Psoas muscle (tissue), 7 donors: ENCODE measurements at regions not wholly inside any gene's neighbourhood (a gene's known extent, or its start where the extent isn't known, plus 50 kb on each side); places are given as distances from the start of the nearest gene placed in this dataset.

Experiments used
- ATAC-seq, 4 donors: fragments of 200-7000 bp; cut with Tn5 transposase; one replicate each; pipeline ENCODE4 v1.9.1; 2020; ENCODE audit warnings: moderate library complexity in 3 of 4, mild to moderate bottlenecking in 2 of 4
- DNase-seq, 2 donors: peaks; one replicate each; pipeline ENCODE4 v3.0.0-alpha.2; 2020
- H3K27ac ChIP-seq: fragments of 200-600 bp; one replicate; pipeline ENCODE4 v1.8.0; 2022
- H3K27me3 ChIP-seq, 3 donors: fragments of 200-600 bp in 1 of 3; one replicate each; pipeline versions ENCODE4 v1.6.1 to v1.8.0; 2013 to 2022; ENCODE audit warnings: low read length in 2 of 3, mild to moderate bottlenecking in 2 of 3, moderate library complexity in 1 of 3; ENCODE audit not compliant: insufficient read depth in 3 of 3
- H3K36me3 ChIP-seq, 2 donors: fragments of 200-600 bp in 1 of 2; one replicate each; pipeline versions ENCODE4 v1.6.1 to v1.8.0; 2013 to 2022; ENCODE audit warnings: low read depth in 1 of 2, mild to moderate bottlenecking in 1 of 2, moderate library complexity in 1 of 2; ENCODE audit not compliant: insufficient read depth in 1 of 2
- H3K4me1 ChIP-seq: fragments of 200-600 bp; one replicate; pipeline ENCODE4 v1.8.0; 2022
- H3K4me3 ChIP-seq: fragments of 200-600 bp; one replicate; pipeline ENCODE4 v1.8.0; 2022; ENCODE audit warnings: mild to moderate bottlenecking
- H3K9me3 ChIP-seq: fragments of 200-600 bp; one replicate; pipeline ENCODE4 v1.8.0; 2022
- WGBS, 3 donors: extraction: QIAGEN DNeasy Blood & Tissue Kit; methylation state at CpG; one replicate each; pipeline versions ENCODE4 v1.1.6 to v1.1.7; 2013; 5-methylcytosine and 5-hydroxymethylcytosine counted together
- intact Hi-C, 2 donors: fragments of 100-400 bp; cut with DNase I; formaldehyde crosslinking; loops; one replicate each; pipeline versions ENCODE4 v1.11.0 to v1.14.2; 2022
- TF ChIP-seq, protein P1 (sequence below): fragments of 200-600 bp; IDR thresholded peaks from one replicate; pipeline ENCODE4 v1.8.0; 2022; ENCODE audit warnings: antibody characterized with exemption
- donor health status: healthy with polysubstance abuse.
- donor health status: DM: no; HTN: no; CAD: no; lungs with moderate emphysema.
- donor health status: Bipolar disorder and iron deficiency.
- donor health status: healthy.
- donor health status: DM: yes; HTN: yes; CAD: no.
- donor health status: DM: no; HTN: no; CAD: no.
- donor health status: DM: yes; HTN: yes; CAD: no.

DNA sequence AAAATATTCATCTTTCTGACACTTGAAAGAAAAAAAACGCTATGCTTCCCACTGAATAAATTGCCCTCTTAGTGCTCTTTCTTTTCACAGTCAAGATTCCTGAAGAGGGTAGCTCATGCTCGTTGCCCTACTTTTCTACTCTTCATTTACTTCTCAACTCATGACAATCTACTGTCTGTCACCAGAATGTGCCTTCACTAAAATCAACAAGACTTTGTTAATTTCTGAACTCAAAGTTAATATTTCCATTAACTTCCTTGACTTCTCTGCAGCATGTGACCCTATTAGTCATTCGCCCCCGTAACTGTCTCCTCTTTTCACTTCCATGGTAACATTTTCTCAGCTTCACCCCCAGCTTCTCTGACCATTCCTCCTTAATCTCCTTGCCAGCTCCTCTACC, 98.9 kb upstream of the MAPRE2 start:
- DNase-seq (no peak), ATAC-seq (peak in 3 of 4 donors; percentile 49 to 69 (median 54))
- Histone ChIP-seq H3K36me3 (no peaks in the 10 kb centered on the region), H3K27ac (peak overlapping the region; percentile 88), H3K4me1 (peaks cover 20% of the 10 kb centered on the region), H3K27me3 (no peaks in the 10 kb centered on the region), H3K9me3 (no peaks in the 10 kb centered on the region), H3K4me3 (peak overlapping the region; percentile 62)
- WGBS, 3 donors = 30 to 76% (median 35%) methylated on average over 4 of the region's 4 CpGs
- TF ChIP-seq, protein P1, sequence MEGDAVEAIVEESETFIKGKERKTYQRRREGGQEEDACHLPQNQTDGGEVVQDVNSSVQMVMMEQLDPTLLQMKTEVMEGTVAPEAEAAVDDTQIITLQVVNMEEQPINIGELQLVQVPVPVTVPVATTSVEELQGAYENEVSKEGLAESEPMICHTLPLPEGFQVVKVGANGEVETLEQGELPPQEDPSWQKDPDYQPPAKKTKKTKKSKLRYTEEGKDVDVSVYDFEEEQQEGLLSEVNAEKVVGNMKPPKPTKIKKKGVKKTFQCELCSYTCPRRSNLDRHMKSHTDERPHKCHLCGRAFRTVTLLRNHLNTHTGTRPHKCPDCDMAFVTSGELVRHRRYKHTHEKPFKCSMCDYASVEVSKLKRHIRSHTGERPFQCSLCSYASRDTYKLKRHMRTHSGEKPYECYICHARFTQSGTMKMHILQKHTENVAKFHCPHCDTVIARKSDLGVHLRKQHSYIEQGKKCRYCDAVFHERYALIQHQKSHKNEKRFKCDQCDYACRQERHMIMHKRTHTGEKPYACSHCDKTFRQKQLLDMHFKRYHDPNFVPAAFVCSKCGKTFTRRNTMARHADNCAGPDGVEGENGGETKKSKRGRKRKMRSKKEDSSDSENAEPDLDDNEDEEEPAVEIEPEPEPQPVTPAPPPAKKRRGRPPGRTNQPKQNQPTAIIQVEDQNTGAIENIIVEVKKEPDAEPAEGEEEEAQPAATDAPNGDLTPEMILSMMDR = no peak
- intact Hi-C loops = loop anchor here (2.0 to 5.0 kb wide), 2 partner anchors 29 to 35 kb away; no protein-coding TSS in a partner anchor

DNA sequence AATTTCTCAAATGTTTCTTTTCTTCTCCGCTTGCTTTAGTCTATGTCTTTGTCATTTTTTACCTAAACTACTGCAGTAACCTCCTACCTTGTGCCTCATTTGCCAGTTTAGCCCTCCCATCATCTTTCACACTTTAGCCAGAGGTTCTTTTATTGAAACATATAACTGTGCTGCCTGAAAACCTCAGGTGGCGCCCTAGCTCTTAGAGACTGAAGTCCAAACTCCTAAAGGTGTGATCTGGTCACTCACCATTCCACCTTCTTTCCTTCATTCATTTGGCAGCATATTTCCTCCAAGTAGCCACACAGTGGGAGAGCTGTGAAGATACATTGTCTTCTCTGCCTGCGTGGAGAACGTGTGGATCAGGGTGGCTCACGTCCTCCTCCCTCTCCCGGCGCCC, 98.2 kb upstream of the MAPRE2 start:
- TF ChIP-seq, protein P1 = peak; percentile 42
- Histone ChIP-seq H3K9me3 (no peaks in the 10 kb centered on the region), H3K4me1 (peaks cover 22% of the 10 kb centered on the region), H3K27ac (peak overlapping the region; percentile 88), H3K36me3 (no peaks in the 10 kb centered on the region), H3K4me3 (peak overlapping the region; percentile 62), H3K27me3 (no peaks in the 10 kb centered on the region)
- intact Hi-C loops = loop anchor here (2.0 to 5.0 kb wide), 2 partner anchors 28 to 34 kb away; no protein-coding TSS in a partner anchor
- DNase-seq (no peak), ATAC-seq (peak; percentile 69 to 80 (median 75))
- WGBS, 3 donors = 50 to 89% (median 51%) methylated on average over 7 of the region's 7 CpGs

DNA sequence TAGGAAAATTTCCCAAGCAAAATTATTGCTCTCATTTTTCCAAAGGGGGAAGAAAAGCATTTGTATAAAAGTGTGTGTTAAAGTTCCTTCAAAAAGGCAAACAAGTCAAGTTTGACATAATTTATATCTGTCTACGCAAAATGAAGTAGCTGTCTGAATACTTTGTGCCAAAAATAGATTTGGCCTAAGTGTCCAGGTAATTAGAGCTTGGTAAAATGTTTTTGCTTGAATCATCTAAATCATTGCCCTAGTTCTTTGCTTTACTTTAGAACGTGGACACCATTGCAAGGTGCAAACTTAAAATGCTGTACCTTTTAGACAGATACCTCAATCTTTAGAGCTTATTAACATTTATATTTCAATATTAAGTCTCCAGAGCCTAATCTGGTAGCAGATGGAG, 97.6 kb upstream of the MAPRE2 start:
- DNase-seq (no peak), ATAC-seq (peak; percentile 72 to 88 (median 80))
- Histone ChIP-seq H3K4me3 (peak overlapping the region; percentile 62), H3K9me3 (no peaks in the 10 kb centered on the region), H3K27me3 (no peaks in the 10 kb centered on the region), H3K4me1 (peaks cover 19% of the 10 kb centered on the region), H3K36me3 (no peaks in the 10 kb centered on the region), H3K27ac (peak overlapping the region; percentile 88)
- TF ChIP-seq, protein P1 = no peak
- WGBS, 3 donors = 26 to 32% (median 27%) methylated on average over 2 of the region's 2 CpGs
- intact Hi-C loops = loop anchor here (2.0 to 5.0 kb wide), 2 partner anchors 27 to 34 kb away; no protein-coding TSS in a partner anchor

DNA sequence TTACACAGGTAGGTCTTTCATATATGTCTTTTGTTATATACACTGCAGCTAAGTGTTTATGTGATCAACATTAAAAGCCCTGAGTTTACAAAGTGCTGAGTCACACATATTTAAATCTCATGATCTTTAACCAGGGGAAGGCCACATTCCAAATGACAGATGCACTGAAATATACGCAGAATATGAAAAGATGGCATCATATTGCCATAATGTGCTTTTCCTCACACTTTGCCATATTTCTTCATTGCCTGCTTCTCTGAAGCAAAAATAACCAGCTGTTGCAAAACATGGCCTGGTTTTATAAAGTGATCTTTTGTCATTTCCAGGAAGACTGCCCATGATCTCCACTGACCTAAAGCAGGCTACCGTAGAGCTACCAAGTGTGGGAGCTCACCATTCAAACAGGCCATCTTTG, 93.5 kb upstream of the MAPRE2 start:
- intact Hi-C loops = loop anchor here in 1 of 2 donors (2.0 kb wide), 1 partner anchor 17 kb away; no protein-coding TSS in a partner anchor
- H3K27ac ChIP-seq = peak overlapping the region; percentile 77
- 24 to 37% (median 27%) methylated on average over 2 of the region's 2 CpGs for WGBS, 3 donors

More for the DNA sequence above, 93.5 kb upstream of the MAPRE2 start:
- DNase-seq (no peak), ATAC-seq (peak; percentile 71 to 83 (median 75))
- Histone ChIP-seq H3K36me3 (no peaks in the 10 kb centered on the region), H3K27me3 (no peaks in the 10 kb centered on the region), H3K4me1 (peaks cover 13% of the 10 kb centered on the region), H3K4me3 (peak overlapping the region; percentile 12), H3K9me3 (no peaks in the 10 kb centered on the region)
- TF ChIP-seq, protein P1 = no peak
